NT2/D1 (cell line): ENCODE measurements at regions not wholly inside any gene's neighbourhood (a gene's known extent, or its start where the extent isn't known, plus 50 kb on each side); places are given as distances from the start of the nearest gene placed in this dataset.
"Not testable (repeated sequence)": the region's sequence is repeated elsewhere in the genome, so short reads cannot be mapped to it uniquely, and the experiment has no call there.

Experiments
- SUZ12 ChIP-seq: IDR thresholded peaks from 2 replicates; pipeline ENCODE4 v1.6.1; 2011; ENCODE audit not compliant: insufficient read length, insufficient read depth; ENCODE audit errors: extremely low read depth
- YY1 ChIP-seq: IDR thresholded peaks from 2 replicates; pipeline ENCODE4 v1.6.1; 2011; ENCODE audit not compliant: insufficient read length, insufficient read depth
- ZNF274 ChIP-seq: IDR thresholded peaks from 2 replicates; pipeline ENCODE4 v1.6.1; 2011; ENCODE audit warnings: mild to moderate bottlenecking, low read depth, low read length

- not testable (repeated sequence) for TF ChIP-seq ZNF274, YY1, SUZ12
Measured at GRCh38 chr2:61723364-61723763, 130.5 kb downstream of the FAM161A start.
